Tibial nerve (tissue), 4 donors: ENCODE measurements at regions not wholly inside any gene's neighbourhood (a gene's known extent, or its start where the extent isn't known, plus 50 kb on each side); places are given as distances from the start of the nearest gene placed in this dataset.

ENCODE experiments used
- DNase-seq, 2 donors: peaks; one replicate each; pipeline ENCODE4 v3.0.0-alpha.2; 2019; ENCODE audit warnings: low spot score in 2 of 2
- H3K27ac ChIP-seq, 4 donors: fragments of 200-600 bp; sonication (generic) in 3 of 4; one replicate each; pipeline ENCODE4 v1.5.1; 2017 to 2019; ENCODE audit warnings: mild to moderate bottlenecking in 1 of 4
- H3K27me3 ChIP-seq, 2 donors: fragments of 200-600 bp; sonication (generic) in 1 of 2; one replicate each; pipeline versions ENCODE4 v1.5.1 to v1.6.0; 2017 to 2019
- H3K36me3 ChIP-seq, 3 donors: fragments of 200-600 bp; sonication (generic); one replicate each; pipeline ENCODE4 v1.5.1; 2018 to 2019
- H3K4me1 ChIP-seq, 4 donors: fragments of 200-600 bp; sonication (generic) in 3 of 4; one replicate each; pipeline ENCODE4 v1.5.1; 2017 to 2019
- H3K4me3 ChIP-seq, 4 donors: fragments of 200-600 bp; sonication (generic) in 3 of 4; one replicate each; pipeline ENCODE4 v1.5.1; 2017 to 2019; ENCODE audit warnings: mild to moderate bottlenecking in 1 of 4, moderate library complexity in 1 of 4
- H3K9me3 ChIP-seq, 4 donors: fragments of 200-600 bp; sonication (generic) in 3 of 4; one replicate each; pipeline ENCODE4 v1.5.1; 2017 to 2019
- EP300 ChIP-seq, 2 donors: sonication (generic); formaldehyde crosslinking; IDR thresholded peaks; one replicate each; pipeline ENCODE4 v1.6.1; 2017; ENCODE audit warnings: antibody characterized with exemption in 2 of 2, mild to moderate bottlenecking in 1 of 2
- POLR2A ChIP-seq, 2 donors: fragments of 450-650 bp; IDR thresholded peaks; one replicate each; pipeline ENCODE4 v1.6.1; 2017; ENCODE audit warnings: antibody characterized with exemption in 2 of 2, mild to moderate bottlenecking in 2 of 2, moderate library complexity in 2 of 2
- WGBS, 2 donors: methylation state at CpG; one replicate each; pipeline ENCODE4 v1.1.5; 2018; 5-methylcytosine and 5-hydroxymethylcytosine counted together
- TF ChIP-seq, protein P1 (sequence below), 5 experiments: fragments of 200-600 bp in 3 of 5; fragments of 450-650 bp in 2 of 5; sonication (generic) in 3 of 5; IDR thresholded peaks; one replicate each; pipeline ENCODE4 v1.5.1; 2016 to 2019; ENCODE audit warnings: antibody characterized with exemption in 5 of 5, mild to moderate bottlenecking in 3 of 5, moderate library complexity in 2 of 5

DNA sequence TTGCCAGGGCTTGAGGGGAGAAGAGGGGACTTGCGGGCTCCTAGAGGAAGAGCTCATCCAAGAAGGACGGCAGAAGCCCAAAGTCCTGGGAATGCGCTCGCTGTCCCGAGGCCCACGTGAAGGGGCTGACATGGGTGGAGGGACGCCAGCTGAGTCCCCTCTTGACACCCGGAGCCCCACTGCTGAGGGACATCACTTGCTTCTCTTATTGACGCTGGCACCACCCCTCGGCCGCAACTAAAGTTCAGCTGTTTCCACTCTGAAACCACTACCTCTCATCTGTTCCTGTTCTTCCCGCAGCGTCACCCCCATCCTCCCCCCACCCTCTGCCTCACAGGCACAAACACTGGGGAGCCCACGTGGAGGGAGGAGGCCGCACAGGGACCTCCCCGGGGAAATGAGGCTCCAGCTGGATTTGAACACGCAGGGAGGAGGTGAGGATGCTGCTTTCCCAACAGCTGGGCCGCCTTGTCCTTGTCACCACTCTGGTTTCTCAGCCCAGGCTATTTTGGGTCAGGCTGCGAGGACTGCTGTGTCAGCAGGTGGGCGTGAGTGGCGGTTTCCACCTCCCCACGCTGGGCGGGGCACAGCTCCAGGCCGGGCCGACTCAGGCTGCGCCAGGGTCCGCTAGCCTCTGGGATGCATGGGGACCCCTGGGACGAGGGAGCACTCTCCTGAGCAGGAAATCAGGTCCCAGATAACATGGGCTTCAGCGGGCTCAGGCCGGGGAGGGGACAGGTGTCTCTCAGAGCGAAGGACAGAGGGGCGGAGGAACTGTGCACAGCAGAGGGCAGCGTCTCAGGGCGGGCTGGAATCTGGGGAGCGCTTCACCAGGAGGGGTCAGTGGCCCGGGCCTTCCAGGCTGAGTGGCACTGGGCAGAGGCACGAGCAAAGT, 156.3 kb downstream of the ZNF248 start:
- H3K4me1 ChIP-seq: no peaks in the 10 kb centered on the region
- no peaks in the 10 kb centered on the region for H3K36me3 ChIP-seq
- TF ChIP-seq, protein P1, sequence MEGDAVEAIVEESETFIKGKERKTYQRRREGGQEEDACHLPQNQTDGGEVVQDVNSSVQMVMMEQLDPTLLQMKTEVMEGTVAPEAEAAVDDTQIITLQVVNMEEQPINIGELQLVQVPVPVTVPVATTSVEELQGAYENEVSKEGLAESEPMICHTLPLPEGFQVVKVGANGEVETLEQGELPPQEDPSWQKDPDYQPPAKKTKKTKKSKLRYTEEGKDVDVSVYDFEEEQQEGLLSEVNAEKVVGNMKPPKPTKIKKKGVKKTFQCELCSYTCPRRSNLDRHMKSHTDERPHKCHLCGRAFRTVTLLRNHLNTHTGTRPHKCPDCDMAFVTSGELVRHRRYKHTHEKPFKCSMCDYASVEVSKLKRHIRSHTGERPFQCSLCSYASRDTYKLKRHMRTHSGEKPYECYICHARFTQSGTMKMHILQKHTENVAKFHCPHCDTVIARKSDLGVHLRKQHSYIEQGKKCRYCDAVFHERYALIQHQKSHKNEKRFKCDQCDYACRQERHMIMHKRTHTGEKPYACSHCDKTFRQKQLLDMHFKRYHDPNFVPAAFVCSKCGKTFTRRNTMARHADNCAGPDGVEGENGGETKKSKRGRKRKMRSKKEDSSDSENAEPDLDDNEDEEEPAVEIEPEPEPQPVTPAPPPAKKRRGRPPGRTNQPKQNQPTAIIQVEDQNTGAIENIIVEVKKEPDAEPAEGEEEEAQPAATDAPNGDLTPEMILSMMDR (IDR thresholded peaks at IDR 0.05): no peak
- TF ChIP-seq POLR2A (IDR thresholded peaks at IDR 0.05) (no peak), EP300 (IDR thresholded peaks at IDR 0.05) (no peak)
- H3K9me3 ChIP-seq: peaks cover 0 to 40% (median 0%) of the 10 kb centered on the region in 4 donors
- no peak overlapping the region for H3K27ac ChIP-seq
- DNase-seq: no peak
- H3K4me3 ChIP-seq: no peak overlapping the region
- 84% methylated on average over 34 to 37 of the region's 37 CpGs for WGBS, 2 donors
- H3K27me3 ChIP-seq: no peaks in the 10 kb centered on the region

- 71 to 76% methylated on average over 3 of the region's 3 CpGs for WGBS, 2 donors
- Histone ChIP-seq H3K9me3 (peaks cover 0 to 30% (median 0%) of the 10 kb centered on the region in 4 donors), H3K4me1 (no peaks in the 10 kb centered on the region), H3K36me3 (no peaks in the 10 kb centered on the region), H3K4me3 (no peak overlapping the region), H3K27me3 (no peaks in the 10 kb centered on the region), H3K27ac (no peak overlapping the region)
- DNase-seq: no peak
- no peak for TF ChIP-seq POLR2A (IDR thresholded peaks at IDR 0.05)
Measured at GRCh38 chr10:37687581-37687980, 169.8 kb downstream of the ZNF248 start.

- TF ChIP-seq, protein P1 (IDR thresholded peaks at IDR 0.05): no peak
- TF ChIP-seq EP300 (IDR thresholded peaks at IDR 0.05): no peak
- no peak for TF ChIP-seq POLR2A (IDR thresholded peaks at IDR 0.05)
- no peaks in the 10 kb centered on the region for H3K27me3 ChIP-seq
- no peaks in the 10 kb centered on the region for H3K4me1 ChIP-seq
- H3K9me3 ChIP-seq: peaks cover 0 to 38% (median 0%) of the 10 kb centered on the region in 4 donors
- H3K4me3 ChIP-seq: no peak overlapping the region
- WGBS, 2 donors: 77 to 78% methylated on average over 11 to 12 of the region's 14 CpGs
- H3K27ac ChIP-seq: no peak overlapping the region
- no peak for DNase-seq
- H3K36me3 ChIP-seq: no peaks in the 10 kb centered on the region
Measured at GRCh38 chr10:37685741-37686683, 171.4 kb downstream of the ZNF248 start.

DNA sequence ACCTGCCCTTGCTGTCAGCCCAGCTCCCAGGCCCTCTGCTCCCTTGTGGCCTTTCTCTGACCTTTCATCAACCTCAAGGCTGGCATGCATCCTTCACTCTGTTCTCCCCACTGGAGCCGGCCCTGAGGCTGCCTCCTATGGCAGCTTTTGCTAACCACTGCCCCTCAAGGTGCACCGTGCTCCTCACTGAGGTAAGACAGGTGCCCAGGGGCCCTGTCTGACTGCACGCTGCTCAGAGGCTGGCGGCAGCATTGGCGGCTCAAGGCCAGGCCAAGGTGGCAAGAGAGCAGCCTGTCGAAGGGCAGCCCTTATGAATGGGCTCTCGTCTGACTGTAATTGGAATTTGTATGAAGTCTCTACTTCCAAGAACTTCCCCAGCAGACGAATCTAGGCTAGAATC, 172.6 kb downstream of the ZNF248 start:
- H3K4me3 ChIP-seq: no peak overlapping the region
- no peaks in the 10 kb centered on the region for H3K27me3 ChIP-seq
- no peak for DNase-seq
- H3K4me1 ChIP-seq: no peaks in the 10 kb centered on the region
- TF ChIP-seq EP300 (IDR thresholded peaks at IDR 0.05) (no peak), POLR2A (IDR thresholded peaks at IDR 0.05) (no peak)
- TF ChIP-seq, protein P1 (IDR thresholded peaks at IDR 0.05): no peak
- WGBS, 2 donors: 75 to 76% methylated on average over 8 of the region's 8 CpGs
- no peaks in the 10 kb centered on the region for H3K36me3 ChIP-seq
- peaks cover 0 to 50% (median 0%) of the 10 kb centered on the region in 4 donors for H3K9me3 ChIP-seq
- H3K27ac ChIP-seq: no peak overlapping the region

DNA sequence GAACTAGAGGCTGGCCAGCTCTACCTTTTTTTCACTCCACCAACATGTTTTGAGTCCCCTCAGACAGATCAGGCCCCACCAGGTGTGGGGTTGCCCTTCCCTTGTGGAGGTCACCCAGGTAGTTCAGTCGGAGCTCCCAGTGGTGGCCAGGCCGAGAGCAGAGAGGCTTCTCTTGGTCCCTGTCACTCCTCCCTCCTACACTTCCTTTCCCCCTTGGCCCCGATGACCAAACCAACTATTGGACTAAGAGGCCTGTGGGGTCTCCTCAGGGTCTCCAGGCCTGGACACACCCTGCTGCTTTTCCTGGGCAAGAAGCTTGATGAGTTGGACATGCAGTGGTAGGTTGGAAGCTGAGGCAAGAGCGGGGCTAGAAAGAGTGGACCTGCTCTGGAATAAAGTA, 174.8 kb downstream of the ZNF248 start:
- H3K9me3 ChIP-seq: peaks cover 0 to 45% (median 0%) of the 10 kb centered on the region in 4 donors
- no peak overlapping the region for H3K27ac ChIP-seq
- DNase-seq: no peak
- H3K36me3 ChIP-seq: no peaks in the 10 kb centered on the region
- no peak for TF ChIP-seq POLR2A (IDR thresholded peaks at IDR 0.05)
- no peak for TF ChIP-seq EP300 (IDR thresholded peaks at IDR 0.05)
- TF ChIP-seq, protein P1 (IDR thresholded peaks at IDR 0.05): no peak
- WGBS, 2 donors: 84 to 87% methylated on average over 4 of the region's 4 CpGs
- H3K27me3 ChIP-seq: no peaks in the 10 kb centered on the region
- no peaks in the 10 kb centered on the region for H3K4me1 ChIP-seq
- no peak overlapping the region for H3K4me3 ChIP-seq
